Activated CD8-positive, alpha-beta T cell treated with anti-CD3 and anti-CD28 coated beads for 36 hours (primary cell): ENCODE measurements at regions not wholly inside any gene's neighbourhood (a gene's known extent, or its start where the extent isn't known, plus 50 kb on each side); places are given as distances from the start of the nearest gene placed in this dataset.

Source experiments
- ATAC-seq: fragments of 200-7000 bp; cut with Tn5 transposase; one replicate; pipeline ENCODE4 v1.10.0; 2021; ENCODE audit warnings: mild to moderate bottlenecking, moderate library complexity
- CTCF ChIA-PET: fragments of 350-600 bp; sonication (Branson Sonifier 250); formaldehyde crosslinking; loops from one replicate; lab custom pipeline; 2021; ENCODE audit warnings: antibody characterized with exemption; lab: Charles Lee
- POLR2A ChIA-PET: fragments of 350-600 bp; sonication (Branson Sonifier 250); formaldehyde crosslinking; loops from one replicate; lab custom pipeline; 2021; ENCODE audit warnings: antibody characterized with exemption; lab: Charles Lee
- DNase-seq: peaks from one replicate; pipeline ENCODE4 v3.0.0-alpha.2; 2020
- H3K27ac Mint-ChIP-seq: one replicate; pipeline ENCODE4 v1.8.0; 2021; ENCODE audit warnings: mild to moderate bottlenecking, mixed read lengths
- H3K27me3 Mint-ChIP-seq: one replicate; pipeline ENCODE4 v1.8.0; 2021; ENCODE audit warnings: mixed read lengths
- H3K36me3 Mint-ChIP-seq: one replicate; pipeline ENCODE4 v1.8.0; 2021; ENCODE audit warnings: low read depth, mixed read lengths
- H3K4me1 Mint-ChIP-seq: one replicate; pipeline ENCODE4 v1.8.0; 2021; ENCODE audit warnings: low read depth, mixed read lengths
- H3K4me3 Mint-ChIP-seq: one replicate; pipeline ENCODE4 v1.8.0; 2021; ENCODE audit warnings: mild to moderate bottlenecking, moderate library complexity, mixed read lengths
- H3K9me3 Mint-ChIP-seq: one replicate; pipeline ENCODE4 v1.8.0; 2021; ENCODE audit warnings: mixed read lengths
- intact Hi-C: fragments of 100-400 bp; cut with micrococcal nuclease; formaldehyde crosslinking; loops from one replicate; pipeline ENCODE4 v1.10.0; 2022
- TF ChIP-seq, protein P1 (sequence below): fragments of 200-600 bp; IDR thresholded peaks from one replicate; pipeline ENCODE4 v1.8.0; 2022; ENCODE audit warnings: antibody characterized with exemption, mild to moderate bottlenecking

DNA sequence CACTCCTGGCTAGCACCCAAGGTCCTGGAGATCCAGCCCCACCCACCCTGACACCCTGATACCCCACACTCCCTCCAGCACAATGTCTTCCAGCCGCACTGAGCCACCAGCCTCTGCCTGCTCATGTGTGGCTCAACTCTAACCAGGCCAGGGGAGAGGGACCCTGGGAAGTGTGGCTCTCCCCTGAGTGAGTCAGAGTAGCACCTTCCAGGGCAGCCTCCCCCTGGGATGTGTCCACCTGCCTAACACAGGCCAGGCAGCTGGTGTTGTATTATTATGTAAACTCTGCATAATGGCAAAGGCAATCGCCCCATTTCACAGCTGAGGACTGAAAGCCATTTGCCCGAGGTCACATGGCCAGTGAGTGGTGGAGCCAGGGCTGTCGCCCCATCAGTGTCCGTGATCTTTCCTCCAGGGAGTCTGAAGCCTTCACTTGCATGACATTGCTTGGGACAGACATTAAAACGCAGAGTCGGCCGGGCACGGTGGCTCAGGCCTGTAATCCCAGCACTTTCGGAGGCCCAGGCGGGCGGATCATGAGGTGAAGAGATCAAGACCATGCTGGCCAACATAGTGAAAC is 84.2 kb upstream of the FOXF1 start:
- Mint-ChIP-seq H3K36me3 (no peaks in the 10 kb centered on the region), H3K27me3 (peaks cover 4% of the 10 kb centered on the region), H3K4me1 (no peaks in the 10 kb centered on the region), H3K9me3 (peaks cover 4% of the 10 kb centered on the region), H3K4me3 (no peak overlapping the region), H3K27ac (no peak overlapping the region)
- ChIA-PET POLR2A (no interaction called here), CTCF (no interaction called here)
- DNase-seq (no peak), ATAC-seq (no peak)
- intact Hi-C loops: no loop called here
- TF ChIP-seq, protein P1, sequence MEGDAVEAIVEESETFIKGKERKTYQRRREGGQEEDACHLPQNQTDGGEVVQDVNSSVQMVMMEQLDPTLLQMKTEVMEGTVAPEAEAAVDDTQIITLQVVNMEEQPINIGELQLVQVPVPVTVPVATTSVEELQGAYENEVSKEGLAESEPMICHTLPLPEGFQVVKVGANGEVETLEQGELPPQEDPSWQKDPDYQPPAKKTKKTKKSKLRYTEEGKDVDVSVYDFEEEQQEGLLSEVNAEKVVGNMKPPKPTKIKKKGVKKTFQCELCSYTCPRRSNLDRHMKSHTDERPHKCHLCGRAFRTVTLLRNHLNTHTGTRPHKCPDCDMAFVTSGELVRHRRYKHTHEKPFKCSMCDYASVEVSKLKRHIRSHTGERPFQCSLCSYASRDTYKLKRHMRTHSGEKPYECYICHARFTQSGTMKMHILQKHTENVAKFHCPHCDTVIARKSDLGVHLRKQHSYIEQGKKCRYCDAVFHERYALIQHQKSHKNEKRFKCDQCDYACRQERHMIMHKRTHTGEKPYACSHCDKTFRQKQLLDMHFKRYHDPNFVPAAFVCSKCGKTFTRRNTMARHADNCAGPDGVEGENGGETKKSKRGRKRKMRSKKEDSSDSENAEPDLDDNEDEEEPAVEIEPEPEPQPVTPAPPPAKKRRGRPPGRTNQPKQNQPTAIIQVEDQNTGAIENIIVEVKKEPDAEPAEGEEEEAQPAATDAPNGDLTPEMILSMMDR: no peak

DNA sequence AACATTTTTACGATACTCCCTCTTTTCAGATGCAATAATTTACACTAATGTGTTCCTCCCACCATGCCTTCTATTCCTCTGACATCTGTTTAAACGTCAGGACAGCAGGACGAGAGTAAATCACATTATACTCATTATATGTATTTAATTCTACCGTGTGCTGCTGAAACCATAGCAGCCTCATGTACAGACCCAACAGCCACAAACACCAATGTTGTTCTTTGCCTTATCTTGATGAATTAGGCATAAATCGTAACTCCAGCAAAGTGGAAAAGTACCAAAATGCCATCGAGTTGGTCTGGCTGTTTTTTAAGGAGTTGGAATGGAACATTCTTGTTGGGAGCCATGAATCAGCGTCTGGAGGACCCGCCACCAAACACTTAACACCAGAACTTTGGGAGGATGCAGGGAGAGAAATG is 82.9 kb upstream of the FOXF1 start:
- ChIA-PET CTCF (no interaction called here), POLR2A (no interaction called here)
- Mint-ChIP-seq H3K9me3 (peaks cover 2% of the 10 kb centered on the region), H3K36me3 (no peaks in the 10 kb centered on the region), H3K27me3 (peaks cover 4% of the 10 kb centered on the region), H3K4me3 (no peak overlapping the region), H3K27ac (no peak overlapping the region), H3K4me1 (no peaks in the 10 kb centered on the region)
- ATAC-seq (no peak), DNase-seq (no peak)
- TF ChIP-seq, protein P1: no peak
- intact Hi-C loops: no loop called here

DNA sequence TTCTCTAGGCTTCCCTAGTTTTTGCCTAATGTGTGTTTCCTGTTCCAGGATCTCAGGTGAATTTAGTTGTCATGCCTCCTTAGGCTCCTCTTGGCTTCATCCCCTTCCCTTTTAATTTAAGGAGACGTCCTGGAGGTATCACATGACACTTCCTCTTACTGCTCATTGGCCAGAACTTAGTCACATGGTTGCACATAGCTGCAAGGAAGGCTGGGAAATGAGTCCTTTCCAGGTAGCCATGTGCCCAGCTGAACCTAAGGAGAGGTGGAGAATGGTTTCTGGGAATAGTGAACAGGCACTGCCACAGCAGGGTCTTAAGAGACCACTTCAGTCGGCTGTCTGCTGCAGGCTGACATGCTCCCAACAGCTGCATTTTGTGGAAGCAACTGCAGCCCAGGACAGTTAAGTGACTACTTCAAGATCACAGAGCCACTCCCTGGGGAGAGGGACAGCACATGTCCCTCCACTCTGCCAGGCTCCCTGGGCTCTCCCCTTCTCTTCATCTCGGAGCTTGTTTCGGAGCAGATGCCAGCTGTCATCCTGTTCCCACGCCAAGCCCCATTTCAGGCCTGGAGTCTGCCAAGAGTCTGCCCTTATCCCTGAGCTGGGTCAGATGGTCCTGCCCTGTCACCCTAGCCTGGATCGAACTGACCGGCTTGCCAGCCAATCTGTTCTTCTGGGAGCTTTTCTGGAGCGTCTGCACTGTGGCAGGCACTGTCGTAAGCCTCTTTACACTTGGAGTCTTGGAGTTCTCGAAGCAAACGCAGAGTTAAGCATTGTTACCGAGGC is 81.4 kb upstream of the FOXF1 start:
- H3K4me1 Mint-ChIP-seq: no peaks in the 10 kb centered on the region
- DNase-seq: no peak
- TF ChIP-seq, protein P1: no peak
- no peaks in the 10 kb centered on the region for H3K36me3 Mint-ChIP-seq
- ChIA-PET CTCF (no interaction called here), POLR2A (no interaction called here)
- H3K4me3 Mint-ChIP-seq: no peak overlapping the region
- no peak overlapping the region for H3K27ac Mint-ChIP-seq
- intact Hi-C loops: no loop called here
- no peak for ATAC-seq
- peaks cover 3% of the 10 kb centered on the region for H3K27me3 Mint-ChIP-seq
- H3K9me3 Mint-ChIP-seq: no peaks in the 10 kb centered on the region

DNA sequence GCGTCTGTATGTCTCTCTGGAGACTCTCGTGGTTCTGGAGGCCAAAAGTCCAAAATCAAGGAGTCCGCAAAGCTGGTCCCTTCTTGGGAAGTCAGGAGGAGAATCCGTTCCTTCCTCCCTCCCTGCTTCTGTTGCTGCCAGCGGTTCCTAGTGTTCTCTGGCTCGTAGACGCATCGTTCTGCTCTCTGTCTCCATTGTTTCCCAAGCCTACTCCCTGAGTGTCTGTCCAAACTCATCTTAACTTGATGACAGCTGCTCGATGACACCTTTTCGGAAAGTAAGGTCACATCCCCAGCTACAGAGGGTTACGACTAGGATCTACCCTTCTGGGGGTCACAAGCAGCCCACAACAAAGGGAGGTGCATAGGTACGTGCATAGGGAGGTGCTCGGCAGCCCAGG is 80.7 kb upstream of the FOXF1 start:
- Mint-ChIP-seq H3K4me1 (no peaks in the 10 kb centered on the region), H3K36me3 (no peaks in the 10 kb centered on the region), H3K27ac (no peak overlapping the region), H3K4me3 (no peak overlapping the region), H3K9me3 (no peaks in the 10 kb centered on the region), H3K27me3 (peaks cover 1% of the 10 kb centered on the region)
- TF ChIP-seq, protein P1: no peak
- ChIA-PET CTCF (no interaction called here), POLR2A (no interaction called here)
- intact Hi-C loops: no loop called here
- ATAC-seq (no peak), DNase-seq (no peak)

DNA sequence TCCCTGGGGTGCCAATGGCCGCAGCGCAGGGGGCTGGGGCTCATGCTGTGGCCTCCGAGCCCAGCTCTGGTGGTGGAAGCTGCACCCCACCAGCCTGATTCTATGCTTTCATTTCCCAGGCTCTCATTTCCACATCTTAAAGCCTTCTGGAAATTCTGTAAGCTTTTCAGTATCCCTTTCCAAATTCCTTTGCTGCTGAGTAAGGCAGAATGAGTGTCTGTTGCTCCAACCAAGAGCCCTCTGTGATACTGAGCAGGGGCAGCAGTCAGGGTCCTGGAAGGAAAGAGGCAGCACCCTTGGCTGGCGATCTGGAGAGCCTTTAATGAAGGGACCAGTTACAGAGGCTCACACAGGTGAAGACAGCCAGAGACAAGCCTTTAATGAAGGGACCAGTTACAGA is 79.5 kb upstream of the FOXF1 start:
- Mint-ChIP-seq H3K27me3 (peaks cover 1% of the 10 kb centered on the region), H3K36me3 (no peaks in the 10 kb centered on the region), H3K4me1 (no peaks in the 10 kb centered on the region), H3K27ac (no peak overlapping the region), H3K9me3 (no peaks in the 10 kb centered on the region), H3K4me3 (no peak overlapping the region)
- intact Hi-C loops: no loop called here
- TF ChIP-seq, protein P1: no peak
- POLR2A ChIA-PET: no interaction called here
- CTCF ChIA-PET: no interaction called here
- DNase-seq (no peak), ATAC-seq (no peak)
